ENCODE measurements at regions not wholly inside any gene's neighbourhood (a gene's known extent, or its start where the extent isn't known, plus 50 kb on each side); places are given as distances from the start of the nearest gene placed in this dataset.
"Not testable (repeated sequence)": the region's sequence is repeated elsewhere in the genome, so short reads cannot be mapped to it uniquely, and the experiment has no call there.

GRCh38 chr9:75365196-75365595, 276.9 kb downstream of the OSTF1 start:
- H3K27ac ChIP-seq: no peak overlapping the region
- TF ChIP-seq CTCF (IDR thresholded peaks at IDR 0.05) (no peak), ZFX (IDR thresholded peaks at IDR 0.05; ENCODE audit: borderline replicate concordance) (no peak)

GRCh38 chr9:75369989-75370388, 281.7 kb downstream of the OSTF1 start:
- no peak for TF ChIP-seq ZFX (IDR thresholded peaks at IDR 0.05; ENCODE audit: borderline replicate concordance)
- TF ChIP-seq CTCF (IDR thresholded peaks at IDR 0.05): no peak

GRCh38 chr9:75372499-75373268, 284.4 kb downstream of the OSTF1 start:
- H3K27ac ChIP-seq: no peak overlapping the region
- TF ChIP-seq CTCF (IDR thresholded peaks at IDR 0.05) (no peak), ZFX (IDR thresholded peaks at IDR 0.05; ENCODE audit: borderline replicate concordance) (no peak)

More at GRCh38 chr9:75369989-75370388, 281.7 kb downstream of the OSTF1 start:
- no peak overlapping the region for H3K27ac ChIP-seq

- TF ChIP-seq ZFX (IDR thresholded peaks at IDR 0.05; ENCODE audit: borderline replicate concordance) (no peak), CTCF (IDR thresholded peaks at IDR 0.05) (no peak)
Measured at GRCh38 chr9:75376680-75377254, 288.5 kb downstream of the OSTF1 start.

GRCh38 chr9:75378036-75378435, 289.7 kb downstream of the OSTF1 start:
- no peak for TF ChIP-seq CTCF (IDR thresholded peaks at IDR 0.05)
- no peak for TF ChIP-seq ZFX (IDR thresholded peaks at IDR 0.05; ENCODE audit: borderline replicate concordance)
- H3K27ac ChIP-seq: no peak overlapping the region

More at GRCh38 chr9:75376680-75377254, 288.5 kb downstream of the OSTF1 start:
- no peak overlapping the region for H3K27ac ChIP-seq

GRCh38 chr9:75378926-75379325, 290.6 kb downstream of the OSTF1 start:
- no peak for TF ChIP-seq ZFX (IDR thresholded peaks at IDR 0.05; ENCODE audit: borderline replicate concordance)
- no peak for TF ChIP-seq CTCF (IDR thresholded peaks at IDR 0.05)
- H3K27ac ChIP-seq: no peak overlapping the region

GRCh38 chr9:75382126-75382525, 293.8 kb downstream of the OSTF1 start:
- no peak overlapping the region for H3K27ac ChIP-seq
- no peak for TF ChIP-seq CTCF (IDR thresholded peaks at IDR 0.05)
- TF ChIP-seq ZFX (IDR thresholded peaks at IDR 0.05; ENCODE audit: borderline replicate concordance): no peak

- not testable (repeated sequence) for H3K27ac ChIP-seq
Measured at GRCh38 chr9:75383420-75384034, 295.2 kb downstream of the OSTF1 start.
